Gastrocnemius medialis (tissue), 4 donors: ENCODE measurements at regions not wholly inside any gene's neighbourhood (a gene's known extent, or its start where the extent isn't known, plus 50 kb on each side); places are given as distances from the start of the nearest gene placed in this dataset.

Source experiments
- POLR2A ChIP-seq, 2 donors: fragments of 450-650 bp; IDR thresholded peaks; one replicate each; pipeline ENCODE4 v1.6.1; 2017; ENCODE audit warnings: antibody characterized with exemption in 2 of 2, mild to moderate bottlenecking in 2 of 2, moderate library complexity in 2 of 2
- TF ChIP-seq, protein P1 (sequence below), 5 experiments: fragments of 450-650 bp in 3 of 5; fragments of 200-600 bp in 2 of 5; sonication (generic) in 2 of 5; IDR thresholded peaks in 4 of 5; conservative IDR thresholded peaks in 1 of 5; 1 replicate in 4 of 5; 2 replicates in 1 of 5; pipeline ENCODE4 v1.5.1; 2016 to 2019; ENCODE audit warnings: antibody characterized with exemption in 5 of 5, mild to moderate bottlenecking in 3 of 5, moderate library complexity in 3 of 5

DNA sequence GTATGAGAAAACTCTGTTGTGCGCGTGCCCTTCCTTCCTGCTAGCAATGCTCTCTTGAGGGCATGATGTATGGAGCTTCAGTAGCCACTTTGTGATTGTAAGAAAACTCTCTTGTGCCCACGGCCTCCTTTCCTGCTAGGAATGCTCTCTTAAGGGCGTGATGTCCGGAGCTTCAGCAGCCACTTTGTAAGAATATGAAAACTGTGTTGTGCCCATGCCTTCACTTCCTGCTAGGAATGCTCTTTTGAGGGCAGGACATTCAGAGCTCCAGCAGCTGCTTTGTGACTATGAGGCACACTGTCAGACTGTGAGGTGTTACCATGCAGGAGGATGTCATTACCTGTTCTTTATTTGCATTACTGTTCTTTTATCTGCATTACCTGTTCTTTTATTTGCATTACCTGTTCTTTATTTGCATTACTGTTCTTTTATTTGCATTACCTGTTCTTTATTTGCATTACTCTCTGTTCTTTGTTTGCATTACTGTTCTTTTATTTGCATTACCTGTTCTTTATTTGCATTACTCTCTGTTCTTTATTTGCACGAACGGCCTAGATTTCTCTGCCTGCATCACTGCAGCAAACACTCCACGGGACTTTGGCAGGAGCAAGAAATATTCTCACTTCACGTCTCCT lies 166.7 kb downstream of the CRLF2 start:
- TF ChIP-seq, protein P1, sequence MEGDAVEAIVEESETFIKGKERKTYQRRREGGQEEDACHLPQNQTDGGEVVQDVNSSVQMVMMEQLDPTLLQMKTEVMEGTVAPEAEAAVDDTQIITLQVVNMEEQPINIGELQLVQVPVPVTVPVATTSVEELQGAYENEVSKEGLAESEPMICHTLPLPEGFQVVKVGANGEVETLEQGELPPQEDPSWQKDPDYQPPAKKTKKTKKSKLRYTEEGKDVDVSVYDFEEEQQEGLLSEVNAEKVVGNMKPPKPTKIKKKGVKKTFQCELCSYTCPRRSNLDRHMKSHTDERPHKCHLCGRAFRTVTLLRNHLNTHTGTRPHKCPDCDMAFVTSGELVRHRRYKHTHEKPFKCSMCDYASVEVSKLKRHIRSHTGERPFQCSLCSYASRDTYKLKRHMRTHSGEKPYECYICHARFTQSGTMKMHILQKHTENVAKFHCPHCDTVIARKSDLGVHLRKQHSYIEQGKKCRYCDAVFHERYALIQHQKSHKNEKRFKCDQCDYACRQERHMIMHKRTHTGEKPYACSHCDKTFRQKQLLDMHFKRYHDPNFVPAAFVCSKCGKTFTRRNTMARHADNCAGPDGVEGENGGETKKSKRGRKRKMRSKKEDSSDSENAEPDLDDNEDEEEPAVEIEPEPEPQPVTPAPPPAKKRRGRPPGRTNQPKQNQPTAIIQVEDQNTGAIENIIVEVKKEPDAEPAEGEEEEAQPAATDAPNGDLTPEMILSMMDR (IDR thresholded peaks at IDR 0.05 in 4 of 5, conservative IDR thresholded peaks at IDR 0.05 in 1 of 5) = no peak
- no peak for TF ChIP-seq POLR2A (IDR thresholded peaks at IDR 0.05)
